GM12864 (cell line): ENCODE measurements at regions not wholly inside any gene's neighbourhood (a gene's known extent, or its start where the extent isn't known, plus 50 kb on each side); places are given as distances from the start of the nearest gene placed in this dataset.

ENCODE experiments used
- DNase-seq: peaks from one replicate; pipeline ENCODE4 v3.0.0-alpha.2; 2011; ENCODE audit warnings: low read depth
- H3K4me3 ChIP-seq: 2 replicates; pipeline ENCODE4 v1.5.1; 2011; ENCODE audit warnings: mild to moderate bottlenecking, low read depth, low read length, control low read depth
- CTCF ChIP-seq: IDR thresholded peaks from 2 replicates; pipeline ENCODE4 v1.5.1; 2011; ENCODE audit warnings: low read depth, mild to moderate bottlenecking, moderate library complexity, low read length, control low read depth, inconsistent platforms; ENCODE audit errors: missing control alignments

GRCh38 chrX:9345957-9346356, 118.9 kb upstream of the TBL1X start:
- no peak for TF ChIP-seq CTCF
- H3K4me3 ChIP-seq: no peak overlapping the region
- no peak for DNase-seq

- TF ChIP-seq CTCF: no peak
- DNase-seq: no peak
- no peak overlapping the region for H3K4me3 ChIP-seq
Observed at GRCh38 chrX:9349572-9350494, 115.0 kb upstream of the TBL1X start.

GRCh38 chrX:9351126-9351525, 113.7 kb upstream of the TBL1X start:
- no peak overlapping the region for H3K4me3 ChIP-seq
- DNase-seq: no peak
- no peak for TF ChIP-seq CTCF

GRCh38 chrX:9352243-9352642, 112.6 kb upstream of the TBL1X start:
- no peak for TF ChIP-seq CTCF
- peak overlapping the region; percentile 17 for H3K4me3 ChIP-seq
- peak; percentile 49 for DNase-seq

- peak; percentile 67 for DNase-seq
- no peak for TF ChIP-seq CTCF
- peak overlapping the region; percentile 17 for H3K4me3 ChIP-seq
Observed at GRCh38 chrX:9352694-9353411, 112.0 kb upstream of the TBL1X start.

GRCh38 chrX:9354918-9355317, 109.9 kb upstream of the TBL1X start:
- TF ChIP-seq CTCF: no peak
- DNase-seq: no peak
- H3K4me3 ChIP-seq: no peak overlapping the region
